Fibroblast of villous mesenchyme (primary cell): ENCODE measurements at regions not wholly inside any gene's neighbourhood (a gene's known extent, or its start where the extent isn't known, plus 50 kb on each side); places are given as distances from the start of the nearest gene placed in this dataset.
"Not testable (repeated sequence)": the region's sequence is repeated elsewhere in the genome, so short reads cannot be mapped to it uniquely, and the experiment has no call there.

Experiments used
- DNase-seq: peaks from one replicate; pipeline ENCODE4 v3.0.0-alpha.2; 2010; ENCODE audit warnings: low read depth
- H3K4me3 ChIP-seq: 2 replicates; pipeline ENCODE4 v1.5.1; 2011; ENCODE audit warnings: low read depth, mild to moderate bottlenecking, low read length
- CTCF ChIP-seq: IDR thresholded peaks from 2 replicates; pipeline ENCODE4 v1.5.1; 2012; ENCODE audit warnings: low read depth, mild to moderate bottlenecking, low read length; ENCODE audit not compliant: insufficient read depth

- no peak overlapping the region for H3K4me3 ChIP-seq
- no peak for TF ChIP-seq CTCF
- DNase-seq, result no peak
Observed at GRCh38 chr11:42841556-42841955, 470.2 kb upstream of the API5 start.

GRCh38 chr11:42849362-42849761 lies 462.4 kb upstream of the API5 start:
- H3K4me3 ChIP-seq, result no peak overlapping the region
- no peak for TF ChIP-seq CTCF
- no peak for DNase-seq

GRCh38 chr11:42857344-42857743 lies 454.5 kb upstream of the API5 start:
- no peak for TF ChIP-seq CTCF
- no peak overlapping the region for H3K4me3 ChIP-seq
- no peak for DNase-seq

GRCh38 chr11:42870480-42870879 lies 441.3 kb upstream of the API5 start:
- no peak for TF ChIP-seq CTCF

GRCh38 chr11:42873800-42874405 lies 437.9 kb upstream of the API5 start:
- not testable (repeated sequence) for DNase-seq, H3K4me3 ChIP-seq

More at GRCh38 chr11:42870480-42870879, 441.3 kb upstream of the API5 start:
- H3K4me3 ChIP-seq, result no peak overlapping the region
- DNase-seq, result no peak

- not testable (repeated sequence) for DNase-seq, H3K4me3 ChIP-seq
Observed at GRCh38 chr11:42881335-42881734, 430.5 kb upstream of the API5 start.

GRCh38 chr11:42890773-42891172 lies 421.0 kb upstream of the API5 start:
- H3K4me3 ChIP-seq, result no peak overlapping the region
- no peak for DNase-seq
- TF ChIP-seq CTCF, result no peak

GRCh38 chr11:42901084-42901483 lies 410.7 kb upstream of the API5 start:
- DNase-seq, result no peak

More at GRCh38 chr11:42901084-42901483, 410.7 kb upstream of the API5 start:
- no peak overlapping the region for H3K4me3 ChIP-seq
- no peak for TF ChIP-seq CTCF
